Gastrocnemius medialis (tissue), 4 donors: ENCODE measurements at regions not wholly inside any gene's neighbourhood (a gene's known extent, or its start where the extent isn't known, plus 50 kb on each side); places are given as distances from the start of the nearest gene placed in this dataset.

ENCODE experiments used
- POLR2A ChIP-seq, 2 donors: fragments of 450-650 bp; IDR thresholded peaks; one replicate each; pipeline ENCODE4 v1.6.1; 2017; ENCODE audit warnings: antibody characterized with exemption in 2 of 2, mild to moderate bottlenecking in 2 of 2, moderate library complexity in 2 of 2
- TF ChIP-seq, protein P1 (sequence below), 5 experiments: fragments of 450-650 bp in 3 of 5; fragments of 200-600 bp in 2 of 5; sonication (generic) in 2 of 5; IDR thresholded peaks in 4 of 5; conservative IDR thresholded peaks in 1 of 5; 1 replicate in 4 of 5; 2 replicates in 1 of 5; pipeline ENCODE4 v1.5.1; 2016 to 2019; ENCODE audit warnings: antibody characterized with exemption in 5 of 5, mild to moderate bottlenecking in 3 of 5, moderate library complexity in 3 of 5

- TF ChIP-seq, protein P1, sequence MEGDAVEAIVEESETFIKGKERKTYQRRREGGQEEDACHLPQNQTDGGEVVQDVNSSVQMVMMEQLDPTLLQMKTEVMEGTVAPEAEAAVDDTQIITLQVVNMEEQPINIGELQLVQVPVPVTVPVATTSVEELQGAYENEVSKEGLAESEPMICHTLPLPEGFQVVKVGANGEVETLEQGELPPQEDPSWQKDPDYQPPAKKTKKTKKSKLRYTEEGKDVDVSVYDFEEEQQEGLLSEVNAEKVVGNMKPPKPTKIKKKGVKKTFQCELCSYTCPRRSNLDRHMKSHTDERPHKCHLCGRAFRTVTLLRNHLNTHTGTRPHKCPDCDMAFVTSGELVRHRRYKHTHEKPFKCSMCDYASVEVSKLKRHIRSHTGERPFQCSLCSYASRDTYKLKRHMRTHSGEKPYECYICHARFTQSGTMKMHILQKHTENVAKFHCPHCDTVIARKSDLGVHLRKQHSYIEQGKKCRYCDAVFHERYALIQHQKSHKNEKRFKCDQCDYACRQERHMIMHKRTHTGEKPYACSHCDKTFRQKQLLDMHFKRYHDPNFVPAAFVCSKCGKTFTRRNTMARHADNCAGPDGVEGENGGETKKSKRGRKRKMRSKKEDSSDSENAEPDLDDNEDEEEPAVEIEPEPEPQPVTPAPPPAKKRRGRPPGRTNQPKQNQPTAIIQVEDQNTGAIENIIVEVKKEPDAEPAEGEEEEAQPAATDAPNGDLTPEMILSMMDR (IDR thresholded peaks at IDR 0.05 in 4 of 5, conservative IDR thresholded peaks at IDR 0.05 in 1 of 5) = no peak
- no peak for TF ChIP-seq POLR2A (IDR thresholded peaks at IDR 0.05)
These were observed 80.8 kb upstream of the SMIM30 start for GRCh38 chr7:113199136-113199535.
